HCT116 (cell line): ENCODE measurements at regions not wholly inside any gene's neighbourhood (a gene's known extent, or its start where the extent isn't known, plus 50 kb on each side); places are given as distances from the start of the nearest gene placed in this dataset.

ENCODE experiments used
- ATAC-seq: fragments of 200-7000 bp; cut with Tn5 transposase; 2 replicates; pipeline ENCODE4 v1.9.1; 2020; ENCODE audit warnings: mild to moderate bottlenecking, moderate library complexity
- BruUV-seq: library from RNA; stranded (reverse); fragments of 400-500 nt; replicated peaks from 2 replicates; lab custom pipeline; 2021; lab: Mats Ljungman, UMichigan
- CTCF ChIA-PET: fragments of 300-600 bp; sonication (Branson Sonifier 250); formaldehyde crosslinking; loops from one replicate; lab custom pipeline; 2021; ENCODE audit warnings: antibody characterized with exemption; lab: Charles Lee
- POLR2A ChIA-PET: fragments of 300-600, 350-600 bp; sonication (Branson Sonifier 250); formaldehyde crosslinking; loops from one replicate; lab custom pipeline; 2021; ENCODE audit warnings: antibody characterized with exemption; lab: Charles Lee
- RAD21 ChIA-PET, 2 experiments: fragments of 300-600 bp; sonication (Branson Sonifier 250); formaldehyde crosslinking; loops; one replicate each; lab custom pipeline; 2023; ENCODE audit warnings: low total read pairs in 2 of 2; ENCODE audit not compliant: uncharacterized antibody in 2 of 2, unreplicated experiment in 2 of 2, low non-redundant PET in 1 of 2; lab: Charles Lee
- DNase-seq: peaks from one replicate; pipeline ENCODE4 v3.0.0-alpha.2; 2010; ENCODE audit warnings: low read depth, low spot score
- H2AFZ ChIP-seq: fragments of 200-600 bp; shearing (Covaris generic), sonication (generic); 2 replicates; pipeline ENCODE4 v1.6.1; 2017; ENCODE audit warnings: low read depth, mixed run types, mixed read lengths, antibody characterized with exemption, low read length; ENCODE audit not compliant: poor library complexity, severe bottlenecking
- H3K27ac ChIP-seq: 2 replicates; pipeline ENCODE4 v1.5.1; 2012; ENCODE audit warnings: low read depth, low read length
- H3K27me3 ChIP-seq: fragments of 200-600 bp; sonication (generic); 2 replicates; pipeline ENCODE4 v1.6.1; 2016; ENCODE audit warnings: mixed run types, low read length, mixed read lengths; ENCODE audit not compliant: insufficient read depth
- H3K36me3 ChIP-seq, 2 experiments: fragments of 200-500 bp in 1 of 2; fragments of 200-600 bp in 1 of 2; sonication (Bioruptor generic) in 1 of 2; sonication (generic) in 1 of 2; 2 replicates each; pipeline versions ENCODE4 v1.5.1 to v1.6.1; 2014 to 2016; ENCODE audit warnings: low read length in 2 of 2, inconsistent platforms in 1 of 2, mixed read lengths in 1 of 2, mixed run types in 1 of 2; ENCODE audit not compliant: insufficient read depth in 2 of 2, control insufficient read depth in 1 of 2
- H3K4me1 ChIP-seq, 2 experiments: fragments of 200-600 bp in 1 of 2; sonication (generic) in 1 of 2; 2 replicates each; pipeline versions ENCODE4 v1.5.1 to v1.6.1; 2012 to 2017; ENCODE audit warnings: low read length in 2 of 2, inconsistent platforms in 1 of 2, mild to moderate bottlenecking in 1 of 2, mixed read lengths in 1 of 2, mixed run types in 1 of 2, moderate library complexity in 1 of 2; ENCODE audit not compliant: insufficient read depth in 2 of 2, control insufficient read depth in 1 of 2
- H3K4me2 ChIP-seq: fragments of 200-600 bp; sonication (generic); 2 replicates; pipeline ENCODE4 v1.6.1; 2017; ENCODE audit warnings: mixed run types, low read length, mixed read lengths
- H3K4me3 ChIP-seq, 2 experiments: fragments of 200-600 bp in 1 of 2; sonication (generic) in 1 of 2; replicated peaks in 1 of 2; 2 replicates each; pipeline ENCODE4 v1.5.1; 2011 to 2016; ENCODE audit warnings: low read length in 2 of 2, control low read depth in 1 of 2, low read depth in 1 of 2, mild to moderate bottlenecking in 1 of 2, mixed read lengths in 1 of 2, mixed run types in 1 of 2
- H3K79me2 ChIP-seq: fragments of 200-600 bp; sonication (generic); 2 replicates; pipeline ENCODE4 v1.6.1; 2017; ENCODE audit warnings: mild to moderate bottlenecking, mixed run types, low read length, moderate library complexity, mixed read lengths; ENCODE audit not compliant: insufficient read depth
- H3K9ac ChIP-seq: fragments of 200-600 bp; sonication (generic); 2 replicates; pipeline ENCODE4 v1.6.1; 2016; ENCODE audit warnings: low read length, mixed read lengths
- H3K9me2 ChIP-seq: fragments of 200-600 bp; sonication (generic), shearing (Covaris generic); 2 replicates; pipeline ENCODE4 v1.6.1; 2017; ENCODE audit warnings: mixed run types, mild to moderate bottlenecking, moderate library complexity; ENCODE audit not compliant: insufficient read depth
- H3K9me3 ChIP-seq, 2 experiments: fragments of 200-500 bp in 1 of 2; fragments of 200-600 bp in 1 of 2; sonication (Bioruptor generic) in 1 of 2; sonication (generic) in 1 of 2; 2 replicates each; pipeline ENCODE4 v1.6.1; 2014 to 2017; ENCODE audit warnings: low read length in 2 of 2, mixed read lengths in 2 of 2, inconsistent platforms in 1 of 2, low read depth in 1 of 2, mild to moderate bottlenecking in 1 of 2, mixed run types in 1 of 2, moderate library complexity in 1 of 2; ENCODE audit not compliant: control insufficient read depth in 1 of 2, insufficient read depth in 1 of 2
- H4K20me1 ChIP-seq: fragments of 200-600 bp; sonication (generic), shearing (Covaris generic); 2 replicates; pipeline ENCODE4 v1.6.1; 2017; ENCODE audit warnings: mixed run types, mild to moderate bottlenecking, moderate library complexity; ENCODE audit not compliant: insufficient read depth
- ATF3 ChIP-seq: IDR thresholded peaks from 2 replicates; pipeline ENCODE4 v1.6.1; 2012
- CBX3 ChIP-seq: IDR thresholded peaks from 2 replicates; pipeline ENCODE4 v1.6.1; 2012; ENCODE audit warnings: low read depth
- EGR1 ChIP-seq: IDR thresholded peaks from 2 replicates; pipeline ENCODE4 v1.6.1; 2012; ENCODE audit warnings: low read depth
- ELF1 ChIP-seq: IDR thresholded peaks from 2 replicates; pipeline ENCODE4 v1.6.1; 2012; ENCODE audit warnings: low read depth, borderline replicate concordance
- EZH2 ChIP-seq: fragments of 200-600 bp; sonication (generic); IDR thresholded peaks from 2 replicates; pipeline ENCODE4 v1.6.1; 2017; ENCODE audit warnings: antibody characterized with exemption, mixed run types
- EZH2phosphoT487 ChIP-seq: fragments of 200-600 bp; IDR thresholded peaks from 2 replicates; pipeline ENCODE4 v1.6.1; 2018; ENCODE audit warnings: antibody characterized with exemption, borderline replicate concordance
- FOSL1 ChIP-seq: IDR thresholded peaks from 2 replicates; pipeline ENCODE4 v1.6.1; 2012; ENCODE audit warnings: low read depth
- MAX ChIP-seq: IDR thresholded peaks from 2 replicates; pipeline ENCODE4 v1.6.1; 2012
- POLR2A ChIP-seq: IDR thresholded peaks from 2 replicates; pipeline ENCODE4 v1.7.0; 2011; ENCODE audit warnings: borderline replicate concordance; ENCODE audit not compliant: insufficient read depth, insufficient read length; ENCODE audit errors: extremely low read depth
- RAD21 ChIP-seq: IDR thresholded peaks from 2 replicates; pipeline ENCODE4 v1.6.1; 2012; ENCODE audit warnings: low read depth, mild to moderate bottlenecking
- REST ChIP-seq: IDR thresholded peaks from 2 replicates; pipeline ENCODE4 v1.6.1; 2012; ENCODE audit warnings: low read depth
- SIN3A ChIP-seq: IDR thresholded peaks from 2 replicates; pipeline ENCODE4 v1.6.1; 2012; ENCODE audit warnings: low read depth
- SP1 ChIP-seq: IDR thresholded peaks from 2 replicates; pipeline ENCODE4 v1.6.1; 2012; ENCODE audit warnings: low read depth
- YY1 ChIP-seq: IDR thresholded peaks from 2 replicates; pipeline ENCODE4 v1.6.1; 2011; ENCODE audit warnings: low read length, low read depth, moderate library complexity, mild to moderate bottlenecking; ENCODE audit not compliant: insufficient replicate concordance; ENCODE audit errors: extremely low read depth
- ZBTB33 ChIP-seq: IDR thresholded peaks from 2 replicates; pipeline ENCODE4 v1.6.1; 2011; ENCODE audit warnings: mild to moderate bottlenecking, low read length, moderate library complexity; ENCODE audit not compliant: insufficient replicate concordance; ENCODE audit errors: extremely low read depth
- ZFX ChIP-seq: fragments of 450-650 bp; IDR thresholded peaks from 2 replicates; pipeline ENCODE4 v1.6.1; 2017
- intact Hi-C: fragments of 100-400 bp; cut with micrococcal nuclease; formaldehyde crosslinking; loops from 2 replicates; pipeline ENCODE4 v1.10.0; 2022

GRCh38 chrX:142043196-142043595, 139.5 kb downstream of the MAGEC1 start:
- no TSS peak for BruUV-seq
- TF ChIP-seq REST (no peak), ATF3 (no peak), EGR1 (no peak), ELF1 (no peak), ZBTB33 (no peak), CBX3 (no peak), EZH2phosphoT487 (no peak), POLR2A (no peak), YY1 (no peak), FOSL1 (no peak), RAD21 (no peak), SIN3A (no peak), SP1 (no peak), EZH2 (no peak), ZFX (no peak), MAX (no peak)
- intact Hi-C loops, result no loop called here
- no peak for ATAC-seq
- no peaks in the 10 kb centered on the region for H4K20me1 ChIP-seq
- H2AFZ ChIP-seq, result no peak overlapping the region
- H3K79me2 ChIP-seq, result no peaks in the 10 kb centered on the region
- H3K9ac ChIP-seq, result no peak overlapping the region
- ChIA-PET POLR2A (no interaction called here), CTCF (no interaction called here), RAD21 (no interaction called here)
- H3K4me3 ChIP-seq, result no peak overlapping the region
- no peaks in the 10 kb centered on the region for H3K9me2 ChIP-seq
- DNase-seq, result no peak
- no peak overlapping the region for H3K4me2 ChIP-seq
- H3K9me3 ChIP-seq, result no peaks in the 10 kb centered on the region
- H3K27ac ChIP-seq, result no peak overlapping the region
- no peaks in the 10 kb centered on the region for H3K27me3 ChIP-seq
- H3K4me1 ChIP-seq, result no peaks in the 10 kb centered on the region
- H3K36me3 ChIP-seq, result no peaks in the 10 kb centered on the region
